ENCODE measurements at regions not wholly inside any gene's neighbourhood (a gene's known extent, or its start where the extent isn't known, plus 50 kb on each side); places are given as distances from the start of the nearest gene placed in this dataset.

- ATAC-seq (ENCODE audit: low read depth), result no peak
- Mint-ChIP-seq H3K27ac (no peak overlapping the region), H3K36me3 (no peaks in the 10 kb centered on the region), H3K4me3 (no peak overlapping the region), H3K9me3 (no peaks in the 10 kb centered on the region), H3K4me1 (no peaks in the 10 kb centered on the region), H3K27me3 (no peaks in the 10 kb centered on the region)
- DNase-seq, result no peak
- POLR2A ChIA-PET, result no interaction called here
Observed at GRCh38 chr3:153429821-153430220, 267.8 kb downstream of the RAP2B start.

- Mint-ChIP-seq H3K27ac (no peak overlapping the region), H3K27me3 (no peaks in the 10 kb centered on the region)
Observed at GRCh38 chr3:153431076-153431475, 269.1 kb downstream of the RAP2B start.

GRCh38 chr3:153437666-153438065, 275.6 kb downstream of the RAP2B start:
- Mint-ChIP-seq H3K27ac (no peak overlapping the region), H3K4me3 (no peak overlapping the region)
- POLR2A ChIA-PET, result no interaction called here

More at GRCh38 chr3:153431076-153431475, 269.1 kb downstream of the RAP2B start:
- H3K4me1 Mint-ChIP-seq, result no peaks in the 10 kb centered on the region
- H3K4me3 Mint-ChIP-seq, result no peak overlapping the region
- DNase-seq (no peak), ATAC-seq (ENCODE audit: low read depth) (no peak)
- POLR2A ChIA-PET, result no interaction called here
- H3K9me3 Mint-ChIP-seq, result no peaks in the 10 kb centered on the region
- no peaks in the 10 kb centered on the region for H3K36me3 Mint-ChIP-seq

GRCh38 chr3:153438271-153438670, 276.2 kb downstream of the RAP2B start:
- H3K27ac Mint-ChIP-seq, result no peak overlapping the region
- no peaks in the 10 kb centered on the region for H3K36me3 Mint-ChIP-seq
- H3K27me3 Mint-ChIP-seq, result no peaks in the 10 kb centered on the region
- no peak for DNase-seq
- ATAC-seq (ENCODE audit: low read depth), result no peak
- peaks cover 4% of the 10 kb centered on the region for H3K4me1 Mint-ChIP-seq
- no peak overlapping the region for H3K4me3 Mint-ChIP-seq
- H3K9me3 Mint-ChIP-seq, result no peaks in the 10 kb centered on the region
- POLR2A ChIA-PET, result no interaction called here

More at GRCh38 chr3:153437666-153438065, 275.6 kb downstream of the RAP2B start:
- Mint-ChIP-seq H3K36me3 (no peaks in the 10 kb centered on the region), H3K9me3 (no peaks in the 10 kb centered on the region), H3K27me3 (no peaks in the 10 kb centered on the region), H3K4me1 (peaks cover 3% of the 10 kb centered on the region)
- no peak for DNase-seq
- ATAC-seq (ENCODE audit: low read depth), result no peak

GRCh38 chr3:153439780-153440179, 277.8 kb downstream of the RAP2B start:
- DNase-seq (no peak), ATAC-seq (ENCODE audit: low read depth) (no peak)
- H3K27ac Mint-ChIP-seq, result no peak overlapping the region
- peaks cover 4% of the 10 kb centered on the region for H3K4me1 Mint-ChIP-seq
- H3K27me3 Mint-ChIP-seq, result no peaks in the 10 kb centered on the region
- no peak overlapping the region for H3K4me3 Mint-ChIP-seq
- no peaks in the 10 kb centered on the region for H3K36me3 Mint-ChIP-seq
- POLR2A ChIA-PET, result no interaction called here
- H3K9me3 Mint-ChIP-seq, result no peaks in the 10 kb centered on the region

- ATAC-seq (ENCODE audit: low read depth) (no peak), DNase-seq (no peak)
- POLR2A ChIA-PET, result no interaction called here
- H3K27ac Mint-ChIP-seq, result no peak overlapping the region
- H3K27me3 Mint-ChIP-seq, result no peaks in the 10 kb centered on the region
- H3K36me3 Mint-ChIP-seq, result no peaks in the 10 kb centered on the region
- no peaks in the 10 kb centered on the region for H3K9me3 Mint-ChIP-seq
- peaks cover 4% of the 10 kb centered on the region for H3K4me1 Mint-ChIP-seq
- no peak overlapping the region for H3K4me3 Mint-ChIP-seq
Observed at GRCh38 chr3:153440311-153440710, 278.3 kb downstream of the RAP2B start.

GRCh38 chr3:153442386-153442785, 280.4 kb downstream of the RAP2B start:
- DNase-seq (no peak), ATAC-seq (ENCODE audit: low read depth) (no peak)
- H3K4me1 Mint-ChIP-seq, result peaks cover 4% of the 10 kb centered on the region
- no peaks in the 10 kb centered on the region for H3K36me3 Mint-ChIP-seq
- H3K27ac Mint-ChIP-seq, result no peak overlapping the region
- POLR2A ChIA-PET, result no interaction called here
- no peaks in the 10 kb centered on the region for H3K9me3 Mint-ChIP-seq
- H3K4me3 Mint-ChIP-seq, result no peak overlapping the region
- no peaks in the 10 kb centered on the region for H3K27me3 Mint-ChIP-seq

GRCh38 chr3:153442799-153443487, 280.9 kb downstream of the RAP2B start:
- Mint-ChIP-seq H3K4me1 (peaks cover 4% of the 10 kb centered on the region), H3K27me3 (no peaks in the 10 kb centered on the region), H3K4me3 (no peak overlapping the region), H3K9me3 (no peaks in the 10 kb centered on the region), H3K27ac (no peak overlapping the region), H3K36me3 (no peaks in the 10 kb centered on the region)
- no peak for ATAC-seq (ENCODE audit: low read depth)
- no peak for DNase-seq
- POLR2A ChIA-PET, result no interaction called here

GRCh38 chr3:153443961-153444360, 281.9 kb downstream of the RAP2B start:
- DNase-seq, result no peak
- Mint-ChIP-seq H3K9me3 (no peaks in the 10 kb centered on the region), H3K36me3 (no peaks in the 10 kb centered on the region), H3K4me3 (no peak overlapping the region), H3K4me1 (peaks cover 2% of the 10 kb centered on the region), H3K27me3 (no peaks in the 10 kb centered on the region), H3K27ac (no peak overlapping the region)
- POLR2A ChIA-PET, result no interaction called here
- ATAC-seq (ENCODE audit: low read depth), result no peak

- Mint-ChIP-seq H3K4me3 (no peak overlapping the region), H3K9me3 (no peaks in the 10 kb centered on the region), H3K27me3 (no peaks in the 10 kb centered on the region), H3K36me3 (no peaks in the 10 kb centered on the region), H3K27ac (no peak overlapping the region), H3K4me1 (peaks cover 2% of the 10 kb centered on the region)
- DNase-seq (no peak), ATAC-seq (ENCODE audit: low read depth) (no peak)
- POLR2A ChIA-PET, result no interaction called here
Observed at GRCh38 chr3:153445817-153446216, 283.8 kb downstream of the RAP2B start.

- no peak overlapping the region for H3K4me3 Mint-ChIP-seq
- H3K36me3 Mint-ChIP-seq, result no peaks in the 10 kb centered on the region
- H3K27me3 Mint-ChIP-seq, result no peaks in the 10 kb centered on the region
- no peak for DNase-seq
- no peak overlapping the region for H3K27ac Mint-ChIP-seq
- no peaks in the 10 kb centered on the region for H3K4me1 Mint-ChIP-seq
- no peak for ATAC-seq (ENCODE audit: low read depth)
- no peaks in the 10 kb centered on the region for H3K9me3 Mint-ChIP-seq
- POLR2A ChIA-PET, result interaction anchor here (0.7 kb wide), 1 partner anchor 167 kb away, joined by 5 read pairs; no protein-coding TSS in a partner anchor
Observed at GRCh38 chr3:153448151-153448829, 286.3 kb downstream of the RAP2B start.

- H3K27ac Mint-ChIP-seq, result no peak overlapping the region
- no peak for ATAC-seq (ENCODE audit: low read depth)
- POLR2A ChIA-PET, result no interaction called here
- no peaks in the 10 kb centered on the region for H3K9me3 Mint-ChIP-seq
- DNase-seq, result no peak
- H3K27me3 Mint-ChIP-seq, result no peaks in the 10 kb centered on the region
- H3K4me3 Mint-ChIP-seq, result no peak overlapping the region
- H3K36me3 Mint-ChIP-seq, result no peaks in the 10 kb centered on the region
- H3K4me1 Mint-ChIP-seq, result no peaks in the 10 kb centered on the region
Observed at GRCh38 chr3:153456833-153457545, 295.0 kb downstream of the RAP2B start.

GRCh38 chr3:153458881-153459280, 296.9 kb downstream of the RAP2B start:
- no peaks in the 10 kb centered on the region for H3K27me3 Mint-ChIP-seq
- no peak overlapping the region for H3K4me3 Mint-ChIP-seq
- H3K4me1 Mint-ChIP-seq, result peaks cover 8% of the 10 kb centered on the region
- POLR2A ChIA-PET, result no interaction called here
- no peaks in the 10 kb centered on the region for H3K36me3 Mint-ChIP-seq
- no peak for DNase-seq
- H3K9me3 Mint-ChIP-seq, result peaks cover 1% of the 10 kb centered on the region
- no peak for ATAC-seq (ENCODE audit: low read depth)
- no peak overlapping the region for H3K27ac Mint-ChIP-seq

GRCh38 chr3:153462545-153462944, 300.5 kb downstream of the RAP2B start:
- DNase-seq, result no peak
- Mint-ChIP-seq H3K4me3 (peak overlapping the region; percentile 37), H3K27ac (no peak overlapping the region), H3K9me3 (peaks cover 1% of the 10 kb centered on the region), H3K27me3 (no peaks in the 10 kb centered on the region), H3K4me1 (peaks cover 8% of the 10 kb centered on the region), H3K36me3 (no peaks in the 10 kb centered on the region)
- ATAC-seq (ENCODE audit: low read depth), result no peak
- POLR2A ChIA-PET, result no interaction called here
